ENCODE measurements at regions not wholly inside any gene's neighbourhood (a gene's known extent, or its start where the extent isn't known, plus 50 kb on each side); places are given as distances from the start of the nearest gene placed in this dataset.
A peak's percentile ranks its signal among the peaks of the same experiment; 100 is the strongest.

DNA sequence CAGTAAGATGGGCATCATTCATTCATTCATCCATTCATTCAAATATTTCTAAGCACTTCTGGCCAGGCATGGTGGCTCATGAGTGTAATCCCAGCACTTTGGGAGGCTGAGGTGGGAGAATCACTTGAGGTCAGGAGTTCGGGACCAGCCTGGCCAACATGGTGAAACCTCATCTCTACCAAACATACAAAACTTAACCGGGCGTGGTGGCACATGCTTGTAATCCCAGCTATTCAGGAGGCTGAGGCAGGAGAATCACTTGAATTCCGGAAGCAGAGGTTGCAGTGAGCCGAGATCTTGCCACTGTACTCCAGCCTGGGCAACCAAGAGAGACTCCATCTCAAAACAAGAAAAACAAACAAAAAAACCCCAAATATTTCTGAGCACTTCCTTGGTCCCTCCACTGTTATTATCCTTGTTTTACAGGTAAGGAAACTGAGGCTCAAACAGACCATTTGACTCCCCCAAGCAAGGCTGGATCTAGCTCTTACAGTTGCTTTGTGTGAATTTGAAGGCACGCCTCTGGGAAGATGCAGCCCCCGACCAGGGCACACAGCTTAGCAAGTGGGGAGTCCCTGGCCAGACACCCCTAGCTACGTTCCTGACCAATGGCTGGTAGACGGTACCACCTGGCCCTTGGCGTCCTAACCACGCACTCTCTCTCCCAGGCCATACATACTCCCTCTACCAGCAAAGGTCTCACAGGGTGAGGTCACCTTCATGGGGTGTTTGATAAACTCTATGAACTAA lies 50.6 kb upstream of the ODC1 start:
- DNase-seq (ENCODE audit: low spot score): peak; percentile 67

Measured in mesenteric fat pad (tissue), 1 donor.